HT1080 (cell line): ENCODE measurements at regions not wholly inside any gene's neighbourhood (a gene's known extent, or its start where the extent isn't known, plus 50 kb on each side); places are given as distances from the start of the nearest gene placed in this dataset.

Experiments used
- DNase-seq: peaks from one replicate; pipeline ENCODE4 v3.0.0-alpha.2; 2015; ENCODE audit warnings: low read depth

- no peak for DNase-seq
These were observed 1723.3 kb downstream of the EFNA5 start for GRCh38 chr5:105947461-105947860.

GRCh38 chr5:105945203-105945972, 1725.3 kb downstream of the EFNA5 start:
- no peak for DNase-seq

- DNase-seq: no peak
These were observed 1730.6 kb downstream of the EFNA5 start for GRCh38 chr5:105940181-105940580.

- no peak for DNase-seq
These were observed 1736.6 kb downstream of the EFNA5 start for GRCh38 chr5:105934171-105934570.

- no peak for DNase-seq
These were observed 1738.8 kb downstream of the EFNA5 start for GRCh38 chr5:105931881-105932421.

- no peak for DNase-seq
These were observed 1740.9 kb downstream of the EFNA5 start for GRCh38 chr5:105929858-105930257.

GRCh38 chr5:105924366-105924765, 1746.4 kb downstream of the EFNA5 start:
- no peak for DNase-seq

- no peak for DNase-seq
These were observed 1748.2 kb downstream of the EFNA5 start for GRCh38 chr5:105922574-105922973.

GRCh38 chr5:105922080-105922479, 1748.7 kb downstream of the EFNA5 start:
- DNase-seq: no peak

- DNase-seq: no peak
These were observed 1753.5 kb downstream of the EFNA5 start for GRCh38 chr5:105917189-105917588.

- DNase-seq: no peak
These were observed 1763.7 kb downstream of the EFNA5 start for GRCh38 chr5:105907016-105907415.

GRCh38 chr5:105905392-105905791, 1765.3 kb downstream of the EFNA5 start:
- DNase-seq: no peak

- no peak for DNase-seq
These were observed 1767.7 kb downstream of the EFNA5 start for GRCh38 chr5:105903069-105903468.

- no peak for DNase-seq
These were observed 1771.0 kb downstream of the EFNA5 start for GRCh38 chr5:105899726-105900125.

- no peak for DNase-seq
These were observed 1772.6 kb downstream of the EFNA5 start for GRCh38 chr5:105898183-105898582.

GRCh38 chr5:105885266-105885665, 1785.5 kb downstream of the EFNA5 start:
- DNase-seq: no peak

- no peak for DNase-seq
These were observed 1787.7 kb downstream of the EFNA5 start for GRCh38 chr5:105882956-105883481.

- no peak for DNase-seq
These were observed 1792.3 kb downstream of the EFNA5 start for GRCh38 chr5:105878402-105878801.

GRCh38 chr5:105877592-105877991, 1793.1 kb downstream of the EFNA5 start:
- DNase-seq: no peak

GRCh38 chr5:105874316-105874715, 1796.4 kb downstream of the EFNA5 start:
- no peak for DNase-seq

- DNase-seq: no peak
These were observed 1798.0 kb downstream of the EFNA5 start for GRCh38 chr5:105872569-105873270.

- DNase-seq: no peak
These were observed 1802.5 kb downstream of the EFNA5 start for GRCh38 chr5:105868038-105868780.
